ENCODE measurements at regions not wholly inside any gene's neighbourhood (a gene's known extent, or its start where the extent isn't known, plus 50 kb on each side); places are given as distances from the start of the nearest gene placed in this dataset.

DNA sequence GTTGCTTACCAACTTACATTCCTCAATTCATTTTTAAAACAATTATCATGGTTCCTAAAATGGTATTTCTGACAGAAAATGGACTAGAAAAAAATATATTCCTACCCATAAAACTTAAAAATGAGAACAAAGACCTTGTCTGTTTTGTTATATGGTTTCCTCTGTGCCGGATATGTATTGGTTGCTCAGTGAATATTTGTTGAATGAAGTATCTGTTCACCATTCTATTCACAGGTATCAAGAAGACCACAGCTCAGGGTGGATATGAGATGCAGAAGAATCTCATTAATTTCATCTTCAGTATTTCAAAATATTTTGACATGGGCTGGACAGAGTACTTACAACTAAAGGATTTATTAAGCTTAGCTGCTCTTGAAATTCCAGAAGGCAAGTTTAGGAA lies 58.1 kb downstream of the TUSC7 start:
- DNase-seq (ENCODE audit: low read depth in 1 of 2, low spot score in 1 of 2), result no peak

DNA sequence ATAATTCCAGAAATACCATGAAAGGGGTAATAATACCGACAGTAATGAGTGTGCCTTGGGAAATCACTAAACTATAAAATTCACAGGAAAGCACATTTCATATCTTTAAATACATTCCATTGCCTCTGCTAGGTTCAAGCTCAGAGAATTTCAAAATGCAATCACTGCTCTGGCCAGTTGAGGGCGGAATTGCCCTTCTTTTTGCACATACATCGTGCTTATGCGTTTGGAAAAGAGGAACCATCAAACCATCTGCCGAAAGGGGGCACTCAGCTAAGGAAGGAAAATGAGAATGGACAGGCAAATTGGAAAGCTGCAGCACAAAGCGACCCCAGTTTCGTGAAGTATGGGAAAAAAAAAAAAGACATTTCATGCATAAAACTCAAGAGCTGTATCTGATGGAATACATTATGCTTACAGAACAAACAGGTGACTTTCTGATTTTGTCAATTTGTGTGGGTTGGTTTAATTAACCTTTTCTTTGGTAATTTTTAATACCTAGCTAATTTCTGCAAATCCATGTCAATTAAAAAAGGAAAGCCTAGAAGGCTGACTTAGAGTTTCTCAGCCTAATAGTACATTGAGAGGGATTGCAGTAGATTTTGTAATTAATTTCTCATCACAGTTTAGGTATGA lies 61.4 kb downstream of the TUSC7 start:
- no peak for DNase-seq (ENCODE audit: low read depth in 1 of 2, low spot score in 1 of 2)

DNA sequence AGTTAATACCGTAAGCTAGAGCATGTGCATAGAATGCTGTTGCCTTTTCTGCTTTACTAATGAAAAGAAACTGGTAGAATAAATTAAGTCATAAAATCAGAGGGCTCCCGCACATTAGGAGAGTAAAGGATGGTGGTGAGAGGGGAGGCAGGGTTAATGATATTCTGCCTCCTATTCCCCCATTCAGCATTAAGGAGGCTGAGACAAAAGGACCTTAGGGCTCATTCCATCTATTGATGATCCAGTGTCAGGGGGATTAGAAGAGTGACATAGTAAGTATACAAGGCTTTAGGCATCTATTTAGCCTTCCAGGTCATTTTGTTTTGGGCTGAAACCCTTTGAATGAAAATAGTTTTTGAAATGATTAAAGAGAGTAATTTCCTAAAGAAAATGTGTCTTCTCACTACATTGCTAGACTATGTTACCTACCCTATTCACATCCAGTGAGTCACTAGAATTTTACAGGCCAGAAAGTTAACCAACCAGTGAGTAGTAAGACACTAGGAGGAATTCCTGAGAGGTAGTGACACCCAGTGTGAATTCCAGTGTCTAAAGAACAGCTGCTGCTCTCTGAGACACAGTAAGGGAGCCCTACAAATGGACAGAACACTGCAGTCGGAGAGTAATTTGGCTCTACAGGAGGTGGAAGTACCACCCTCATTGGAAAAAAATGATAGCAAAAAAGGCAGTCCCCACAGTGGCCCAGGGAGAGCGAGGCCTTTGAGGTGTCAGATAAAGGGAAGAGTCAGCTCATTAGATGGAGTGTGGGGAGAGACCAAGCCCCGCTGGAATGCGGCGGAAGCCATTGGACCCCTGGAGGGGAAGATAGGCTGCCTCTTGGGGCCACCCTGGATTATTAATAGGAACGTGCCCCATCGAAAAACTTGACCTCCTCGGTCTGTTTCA lies 67.6 kb downstream of the TUSC7 start:
- no peak for DNase-seq (ENCODE audit: low read depth in 1 of 2, low spot score in 1 of 2)

DNA sequence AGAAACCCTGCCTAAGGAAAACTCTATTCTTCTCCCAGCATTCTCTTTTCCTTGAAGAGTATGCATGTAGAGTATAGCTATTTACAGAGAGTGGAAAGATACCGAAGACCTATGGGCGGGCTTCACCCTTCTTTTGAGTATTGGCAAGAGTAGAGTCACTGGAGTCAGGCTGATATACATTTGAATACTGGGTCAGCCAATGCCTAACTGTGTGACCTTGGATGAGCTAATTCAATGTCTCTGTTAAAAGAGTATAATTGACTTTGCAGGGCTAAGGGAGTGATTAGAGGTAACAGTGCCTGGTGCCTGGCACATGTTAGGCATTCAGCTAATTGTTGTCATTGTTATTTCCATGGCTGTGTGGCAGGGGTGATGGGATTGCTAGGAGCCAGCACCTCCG lies 75.6 kb downstream of the TUSC7 start:
- DNase-seq (ENCODE audit: low read depth in 1 of 2, low spot score in 1 of 2), result no peak

DNA sequence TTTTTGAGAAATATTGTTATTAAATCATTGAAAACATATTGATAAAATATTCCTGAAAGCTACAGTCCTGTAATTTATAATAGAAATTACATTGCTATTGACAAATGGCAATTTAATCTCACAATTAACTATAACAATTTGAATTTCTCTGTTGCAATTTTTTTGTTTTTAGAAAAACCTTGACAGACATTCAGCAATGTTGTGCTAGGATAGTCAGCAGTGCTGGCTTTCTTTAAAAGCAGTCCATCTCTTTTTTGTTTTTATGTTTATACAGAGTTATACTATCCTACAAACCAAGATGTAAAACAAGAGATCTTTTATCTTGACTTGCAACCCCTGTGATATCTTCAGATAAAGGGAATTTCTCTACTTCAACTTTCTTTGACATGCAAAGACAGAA lies 93.1 kb downstream of the TUSC7 start:
- DNase-seq (ENCODE audit: low read depth in 1 of 2, low spot score in 1 of 2), result no peak

DNA sequence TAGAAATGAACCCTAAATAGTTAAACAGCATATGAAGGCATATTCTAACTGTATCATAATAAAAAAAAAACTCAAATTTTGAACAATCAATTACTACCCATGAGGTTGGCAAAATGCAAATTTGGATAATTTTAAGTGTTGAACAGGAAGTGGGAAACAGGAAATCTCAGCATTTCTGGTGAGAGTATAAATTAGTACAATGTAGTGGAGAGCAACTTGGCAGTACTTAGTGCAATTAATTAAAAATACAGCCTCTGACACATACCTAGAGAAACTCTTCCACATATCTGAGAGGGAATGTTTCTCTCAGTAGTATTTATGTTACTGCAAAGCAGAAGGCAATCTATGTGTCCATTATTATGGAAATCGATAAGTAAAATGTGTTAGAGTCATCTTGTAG lies 96.8 kb downstream of the TUSC7 start:
- no peak for DNase-seq (ENCODE audit: low read depth in 1 of 2, low spot score in 1 of 2)

DNA sequence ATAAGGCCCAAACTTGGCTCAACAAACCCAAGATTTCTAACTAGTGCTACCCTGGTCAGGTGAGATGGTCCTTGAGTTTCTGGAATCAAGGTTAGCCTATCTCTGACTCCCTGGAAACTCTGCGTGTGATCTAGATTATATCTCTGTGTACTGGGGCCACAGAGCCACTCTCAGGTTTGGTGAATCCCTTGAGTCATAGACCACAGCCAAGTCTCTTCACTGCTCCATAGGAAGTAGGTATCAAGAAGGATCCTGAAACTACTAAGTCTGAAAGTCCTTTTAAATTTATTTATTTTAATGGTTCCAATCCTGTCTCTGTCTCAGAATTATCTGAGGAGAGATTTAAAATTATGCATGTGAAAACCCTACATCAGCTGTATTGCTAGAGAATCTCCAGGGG lies 99.1 kb downstream of the TUSC7 start:
- no peak for DNase-seq (ENCODE audit: low read depth in 1 of 2, low spot score in 1 of 2)

DNA sequence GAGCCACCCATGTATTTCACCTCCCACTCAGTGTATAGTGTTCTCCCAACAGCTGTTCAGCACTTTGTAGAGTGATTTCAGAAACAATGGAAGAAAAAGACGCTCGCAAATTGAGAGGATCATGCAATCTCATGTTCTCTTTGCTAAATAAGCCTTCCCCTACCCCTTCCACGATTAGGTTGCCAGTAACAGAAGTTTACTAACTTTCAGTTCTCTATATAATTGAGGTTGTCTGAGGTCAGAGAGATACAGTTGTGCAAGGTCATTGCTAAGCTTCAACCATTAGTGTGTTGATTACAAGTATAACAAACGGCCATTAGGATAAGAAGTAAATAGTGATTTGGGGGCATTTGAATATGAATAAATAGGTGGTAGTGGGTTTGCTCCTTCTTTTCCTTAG lies 99.6 kb downstream of the TUSC7 start:
- DNase-seq (ENCODE audit: low read depth in 1 of 2, low spot score in 1 of 2), result no peak

DNA sequence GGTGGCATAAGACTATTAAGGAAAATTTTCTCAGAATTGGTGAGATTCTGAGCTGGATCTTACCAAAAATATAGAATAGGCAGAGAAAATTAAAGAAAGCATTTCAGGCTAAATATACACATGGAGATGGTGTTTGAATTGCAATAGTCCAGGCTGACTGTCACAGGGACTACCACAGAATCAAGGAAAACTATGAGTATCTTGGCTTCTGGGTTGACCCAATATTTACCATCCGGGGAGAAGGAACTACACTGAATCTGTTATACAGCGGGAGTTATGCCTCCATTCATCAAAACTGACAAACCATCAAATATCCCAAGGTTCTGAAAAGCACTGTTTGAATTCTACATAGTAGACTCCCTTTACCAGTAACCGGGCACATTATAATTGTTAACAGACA lies 102.2 kb downstream of the TUSC7 start:
- DNase-seq (ENCODE audit: low read depth in 1 of 2, low spot score in 1 of 2), result no peak

DNA sequence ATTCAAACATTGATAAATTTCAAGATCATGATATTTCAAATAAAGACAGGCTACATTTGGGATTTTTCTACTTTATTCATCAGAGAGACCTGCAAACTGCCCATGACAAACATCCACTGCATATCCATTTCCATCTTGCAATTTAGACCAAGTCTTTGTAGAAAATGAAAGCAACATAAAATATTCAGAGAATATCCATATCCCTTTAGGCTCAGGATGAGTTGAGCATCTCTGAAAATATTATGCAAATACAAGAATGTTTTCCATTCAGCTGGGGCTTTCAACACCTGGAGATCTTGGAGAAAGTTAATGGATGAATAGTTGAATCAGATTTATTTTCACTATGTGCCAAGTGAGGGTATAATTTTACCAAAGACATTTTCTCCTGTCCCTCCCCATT lies 103.4 kb downstream of the TUSC7 start:
- DNase-seq (ENCODE audit: low read depth in 1 of 2, low spot score in 1 of 2), result no peak

DNA sequence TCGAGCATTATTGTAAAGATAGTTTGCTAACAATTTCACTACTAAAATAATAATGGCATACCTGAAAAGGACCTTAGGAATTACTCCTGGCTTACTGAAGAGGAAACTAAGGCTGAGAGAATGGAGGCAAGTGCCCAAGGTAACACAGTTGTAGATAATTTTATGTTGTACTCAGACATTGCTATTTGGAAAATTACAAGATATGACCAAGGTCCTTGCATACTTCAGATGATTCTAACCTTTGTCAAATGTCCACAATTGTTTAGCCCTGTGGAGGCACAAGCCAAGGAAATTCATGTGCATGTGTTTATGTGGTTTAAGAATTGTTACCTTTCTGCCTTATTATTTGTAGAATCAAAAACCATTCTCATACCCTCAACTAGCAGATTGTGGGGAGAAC lies 105.7 kb downstream of the TUSC7 start:
- no peak for DNase-seq (ENCODE audit: low read depth in 1 of 2, low spot score in 1 of 2)

DNA sequence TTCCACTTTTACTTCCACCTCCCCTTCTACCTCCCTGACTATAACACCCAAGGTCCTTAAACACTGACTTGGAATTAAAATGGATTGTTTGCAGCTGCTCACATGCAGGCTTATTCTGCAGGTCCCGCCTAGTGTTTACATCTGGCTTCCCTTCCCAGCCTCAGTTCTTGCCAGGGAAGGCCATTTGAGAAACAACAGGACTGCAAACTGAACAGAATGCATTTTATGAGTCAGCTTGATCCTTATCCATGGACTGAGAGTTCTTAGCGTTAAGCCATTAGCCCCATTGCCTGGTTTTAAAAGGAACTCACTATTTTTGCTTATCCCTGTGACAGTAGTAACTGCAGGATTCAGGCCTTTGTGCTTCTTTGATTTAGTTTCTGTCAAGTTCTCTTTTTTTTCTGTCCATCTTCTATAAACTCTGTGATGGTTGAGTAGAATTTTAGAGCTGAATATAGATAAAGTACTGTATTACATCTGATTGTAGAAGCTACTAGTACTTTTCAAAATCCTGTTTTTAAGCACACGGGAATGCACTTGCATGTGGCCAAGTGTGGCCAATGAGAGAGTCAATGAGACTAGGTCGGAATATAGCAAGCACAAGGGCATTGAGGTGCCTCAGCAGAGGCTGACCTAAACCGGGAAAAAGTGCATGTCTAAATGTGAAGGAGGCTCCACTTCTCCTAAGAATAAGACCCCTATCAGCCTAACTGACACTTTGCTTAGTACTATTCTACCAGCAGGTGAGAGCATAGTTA lies 106.4 kb downstream of the TUSC7 start:
- no peak for DNase-seq (ENCODE audit: low read depth in 1 of 2, low spot score in 1 of 2)

DNA sequence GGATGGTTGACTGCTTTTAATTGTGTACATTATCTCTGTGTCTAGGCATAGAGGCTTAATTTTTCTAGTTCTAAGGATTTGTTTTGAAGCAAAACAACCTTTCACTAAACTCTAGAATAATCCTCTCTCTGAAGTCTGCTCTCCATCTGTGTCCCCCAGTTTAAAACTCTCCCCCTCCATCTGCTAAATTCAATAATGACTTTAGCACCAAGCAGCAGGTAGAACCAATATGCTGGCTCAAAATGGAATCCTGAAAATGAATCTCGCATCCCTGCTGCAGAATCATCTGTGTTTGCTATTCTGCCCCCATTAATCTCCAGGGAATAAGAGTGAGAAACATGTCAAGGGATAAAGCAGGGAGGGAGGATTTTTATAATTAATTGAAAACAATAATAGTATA lies 111.8 kb downstream of the TUSC7 start:
- DNase-seq (ENCODE audit: low read depth in 1 of 2, low spot score in 1 of 2), result no peak

DNA sequence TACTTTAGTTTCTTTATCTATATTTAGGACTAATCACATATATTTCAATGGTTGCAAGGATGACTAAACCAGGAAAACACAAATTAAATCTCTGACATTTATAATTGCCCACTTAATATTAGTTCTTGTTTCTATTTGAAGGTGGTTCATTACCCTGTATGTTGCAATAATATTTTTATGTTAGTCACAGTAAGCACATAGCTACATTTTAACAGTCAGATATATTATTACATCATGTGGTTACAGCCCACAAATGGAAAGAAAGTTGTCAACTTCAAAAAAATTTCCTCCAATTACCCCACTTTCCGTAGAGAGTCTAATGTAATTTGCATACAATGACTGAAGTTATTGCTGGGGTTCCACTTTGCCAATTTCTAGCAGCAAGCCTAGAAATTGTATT lies 114.6 kb downstream of the TUSC7 start:
- DNase-seq (ENCODE audit: low read depth in 1 of 2, low spot score in 1 of 2), result no peak

DNA sequence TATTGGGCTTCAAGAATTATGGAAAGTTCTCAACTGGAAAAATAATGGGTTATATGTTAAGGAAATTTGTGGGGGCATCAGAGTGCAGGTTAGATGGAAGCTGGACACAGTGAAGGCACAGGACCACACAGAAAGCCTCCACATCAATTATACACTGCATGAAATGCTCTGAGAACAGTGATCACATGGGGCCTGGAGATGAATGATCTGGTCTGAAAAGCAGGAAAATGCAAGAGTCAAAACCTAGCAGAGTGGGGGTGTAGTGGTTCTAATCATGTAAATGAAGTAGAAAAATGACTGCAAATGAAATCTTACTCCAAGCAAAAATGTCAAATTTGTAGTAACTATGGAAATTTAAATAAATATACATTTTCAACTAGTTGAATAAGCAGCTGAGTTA lies 123.6 kb downstream of the TUSC7 start:
- DNase-seq (ENCODE audit: low read depth in 1 of 2, low spot score in 1 of 2), result no peak

DNA sequence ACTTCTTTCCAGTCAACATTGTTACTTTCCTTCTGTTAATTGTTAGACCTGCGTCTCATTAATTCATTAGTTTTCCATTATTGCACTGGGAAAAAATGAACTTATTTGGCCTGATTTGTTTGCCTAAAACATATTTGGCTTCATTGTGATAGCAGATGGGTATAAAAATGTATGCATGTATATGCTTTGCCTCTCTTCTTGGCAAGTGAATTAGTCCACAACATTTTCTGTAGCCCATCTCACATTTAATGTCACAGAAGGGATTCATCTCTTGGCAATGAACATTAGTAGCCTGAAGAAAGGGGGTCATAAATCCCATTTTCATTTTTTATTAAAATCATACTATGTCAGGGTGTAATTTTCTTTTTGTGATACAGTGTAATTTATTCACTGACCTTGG lies 125.2 kb downstream of the TUSC7 start:
- no peak for DNase-seq (ENCODE audit: low read depth in 1 of 2, low spot score in 1 of 2)

DNA sequence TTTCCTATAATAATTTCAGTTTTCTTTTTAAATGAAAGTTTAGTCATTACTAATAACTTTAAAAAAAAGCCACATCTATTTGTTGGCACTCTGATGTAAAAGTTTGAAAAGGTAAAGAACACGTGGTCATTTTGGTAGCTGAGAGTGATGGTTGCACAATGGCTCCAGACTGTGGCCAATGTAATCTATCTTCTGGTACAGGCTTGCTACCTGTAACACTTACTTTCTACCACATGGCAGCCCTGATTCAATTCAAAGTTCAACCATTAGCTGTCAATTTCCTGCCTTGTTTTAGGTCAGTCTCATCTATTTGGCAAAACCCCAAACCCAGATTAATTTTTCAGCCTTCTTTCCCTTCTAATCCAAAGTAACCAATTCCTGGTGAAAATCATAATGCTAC lies 126.1 kb downstream of the TUSC7 start:
- DNase-seq (ENCODE audit: low read depth in 1 of 2, low spot score in 1 of 2), result no peak

DNA sequence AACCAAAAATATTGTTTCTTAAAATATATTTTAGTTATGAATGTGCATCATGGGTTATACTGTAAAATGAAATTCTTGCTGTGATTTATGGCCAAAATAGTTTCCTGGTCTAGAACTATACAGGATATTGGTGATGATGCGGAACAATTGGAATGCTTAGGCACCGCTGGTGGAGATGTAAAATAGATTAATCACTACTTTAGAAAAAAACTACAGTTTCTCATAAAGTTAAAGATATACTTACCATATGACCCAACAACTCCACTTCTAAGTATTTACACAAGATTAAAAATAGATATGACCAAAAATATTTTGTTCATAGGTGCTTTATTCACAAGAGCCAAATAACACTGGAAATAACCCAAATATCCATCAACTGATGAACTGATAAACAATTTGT lies 126.7 kb downstream of the TUSC7 start:
- no peak for DNase-seq (ENCODE audit: low read depth in 1 of 2, low spot score in 1 of 2)

DNA sequence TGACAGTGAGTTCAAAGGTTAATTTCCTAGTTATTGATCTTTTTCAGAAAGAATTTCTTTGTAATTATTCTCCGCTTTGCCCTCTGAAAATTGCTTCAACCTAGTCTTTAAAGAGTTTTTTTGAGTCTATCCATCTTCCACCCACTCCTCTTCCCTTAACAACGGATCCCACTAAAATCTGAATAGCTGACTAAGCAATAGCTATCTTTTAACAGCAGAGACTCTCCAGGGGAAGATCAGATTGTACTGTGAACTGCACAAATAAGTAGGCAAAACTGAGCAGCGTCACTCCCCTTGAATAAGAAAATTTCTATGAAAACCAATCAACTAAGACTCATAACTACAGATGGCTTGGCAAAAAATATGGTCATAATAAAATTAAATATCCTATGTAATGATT lies 127.9 kb downstream of the TUSC7 start:
- DNase-seq (ENCODE audit: low read depth in 1 of 2, low spot score in 1 of 2), result no peak

DNA sequence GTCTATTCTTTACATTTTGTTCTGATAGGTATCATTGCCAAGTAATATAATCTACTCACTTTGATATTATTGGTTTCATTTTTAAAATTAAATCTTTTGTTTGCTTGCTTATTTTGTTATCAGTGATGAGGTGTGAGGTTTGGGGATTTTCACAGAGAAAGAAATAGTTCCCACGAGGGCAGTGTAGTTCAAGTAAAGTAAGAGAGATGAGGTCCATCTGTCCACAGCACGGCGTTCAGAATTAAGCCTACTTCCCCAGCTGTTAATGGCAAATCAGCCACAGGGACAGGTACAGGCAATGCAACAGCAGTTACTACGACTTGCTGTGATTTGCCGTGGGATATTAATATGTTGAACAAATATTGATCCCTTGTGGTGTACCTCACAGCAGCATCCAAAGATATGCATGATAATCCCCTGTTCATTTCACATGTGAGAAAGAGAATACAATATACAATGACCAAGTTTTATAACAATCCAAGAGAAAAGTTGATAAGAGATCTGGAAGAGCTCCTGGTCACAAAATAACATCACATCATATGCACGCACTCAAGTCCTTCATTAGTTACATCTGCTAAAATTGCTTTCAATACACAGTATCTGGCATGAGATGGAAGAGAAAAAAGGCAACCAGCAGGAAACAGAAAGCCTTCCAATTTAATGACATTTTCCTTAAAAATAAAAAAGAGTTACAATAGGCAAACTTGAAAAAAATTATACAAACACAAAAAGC lies 131.6 kb downstream of the TUSC7 start:
- DNase-seq (ENCODE audit: low read depth in 1 of 2, low spot score in 1 of 2), result no peak

DNA sequence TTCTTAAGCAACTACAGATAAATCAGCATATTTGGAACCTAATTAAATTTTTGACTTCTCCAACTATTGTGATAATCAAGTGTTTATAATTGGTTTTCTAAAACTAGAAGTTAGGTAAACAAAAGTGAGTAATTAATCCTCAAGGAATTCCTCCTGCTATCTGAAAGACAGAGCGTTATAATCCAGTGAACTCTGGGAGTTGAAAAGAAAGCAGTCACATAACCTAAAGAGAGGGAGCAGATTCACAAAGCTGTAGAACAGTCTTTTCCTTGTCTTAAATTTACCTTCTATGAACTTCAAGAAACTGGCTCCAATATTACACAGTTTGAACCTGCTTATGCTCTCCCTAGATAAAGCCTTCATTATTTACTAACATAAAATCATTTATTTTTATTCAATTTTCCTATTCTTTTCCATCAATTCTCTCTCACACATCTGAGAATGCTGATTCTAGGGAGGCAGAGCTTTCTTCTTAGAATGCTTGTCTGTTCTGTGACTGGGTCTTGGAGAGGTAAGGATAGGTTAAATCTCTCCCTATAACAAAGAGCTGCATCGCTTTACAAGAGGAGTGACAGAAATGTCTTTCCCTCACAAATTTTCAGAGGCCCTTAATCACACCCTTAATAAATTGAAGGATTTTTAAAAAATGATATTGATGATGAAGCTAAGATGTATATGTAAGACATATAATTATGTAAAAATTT lies 132.8 kb downstream of the TUSC7 start:
- no peak for DNase-seq (ENCODE audit: low read depth in 1 of 2, low spot score in 1 of 2)

All from activated CD4-positive, alpha-beta T cell treated with anti-CD3 and anti-CD28 coated beads, Interleukin-2, amount 50 U/mL, for 24 hours (primary cell).